Activated CD4-positive, alpha-beta T cell treated with anti-CD3 and anti-CD28 coated beads, Interleukin-2, amount 50 U/mL, for 24 hours (primary cell): ENCODE measurements at regions not wholly inside any gene's neighbourhood (a gene's known extent, or its start where the extent isn't known, plus 50 kb on each side); places are given as distances from the start of the nearest gene placed in this dataset.

Experiments used
- DNase-seq, 2 donors: peaks; one replicate each; pipeline ENCODE4 v3.0.0-alpha.2; 2020; ENCODE audit warnings: low read depth in 1 of 2, low spot score in 1 of 2

- no peak for DNase-seq
These were observed 173.4 kb upstream of the SESN3 start for GRCh38 chr11:95404370-95404769.

- no peak for DNase-seq
These were observed 167.6 kb upstream of the SESN3 start for GRCh38 chr11:95398437-95399112.

GRCh38 chr11:95392644-95393043, 161.6 kb upstream of the SESN3 start:
- no peak for DNase-seq

- no peak for DNase-seq
These were observed 158.4 kb upstream of the SESN3 start for GRCh38 chr11:95389427-95389826.

GRCh38 chr11:95388086-95388485, 157.1 kb upstream of the SESN3 start:
- no peak for DNase-seq

- DNase-seq: no peak
These were observed 156.3 kb upstream of the SESN3 start for GRCh38 chr11:95387325-95387724.

- DNase-seq: no peak
These were observed 154.6 kb upstream of the SESN3 start for GRCh38 chr11:95385577-95385976.

GRCh38 chr11:95379479-95379878, 148.5 kb upstream of the SESN3 start:
- no peak for DNase-seq

- DNase-seq: no peak
These were observed 147.8 kb upstream of the SESN3 start for GRCh38 chr11:95378789-95379188.

- no peak for DNase-seq
These were observed 147.1 kb upstream of the SESN3 start for GRCh38 chr11:95378111-95378510.

- DNase-seq: no peak
These were observed 144.9 kb upstream of the SESN3 start for GRCh38 chr11:95375886-95376285.

- DNase-seq: no peak
These were observed 144.4 kb upstream of the SESN3 start for GRCh38 chr11:95375451-95375850.

- DNase-seq: no peak
These were observed 143.1 kb upstream of the SESN3 start for GRCh38 chr11:95374105-95374504.

- no peak for DNase-seq
These were observed 142.2 kb upstream of the SESN3 start for GRCh38 chr11:95373241-95373640.

- no peak for DNase-seq
These were observed 141.2 kb upstream of the SESN3 start for GRCh38 chr11:95372097-95372656.

GRCh38 chr11:95371153-95371552, 140.2 kb upstream of the SESN3 start:
- no peak for DNase-seq

- no peak for DNase-seq
These were observed 136.7 kb upstream of the SESN3 start for GRCh38 chr11:95367726-95368125.

- DNase-seq: no peak
These were observed 134.3 kb upstream of the SESN3 start for GRCh38 chr11:95365348-95365747.

GRCh38 chr11:95364324-95365295, 133.6 kb upstream of the SESN3 start:
- DNase-seq: no peak

- DNase-seq: no peak
These were observed 132.7 kb upstream of the SESN3 start for GRCh38 chr11:95363708-95364107.

- no peak for DNase-seq
These were observed 132.2 kb upstream of the SESN3 start for GRCh38 chr11:95363164-95363563.

- DNase-seq: no peak
These were observed 130.2 kb upstream of the SESN3 start for GRCh38 chr11:95361180-95361579.
